HCT116 (cell line): ENCODE measurements at regions not wholly inside any gene's neighbourhood (a gene's known extent, or its start where the extent isn't known, plus 50 kb on each side); places are given as distances from the start of the nearest gene placed in this dataset.

Experiments
- ATAC-seq: fragments of 200-7000 bp; cut with Tn5 transposase; 2 replicates; pipeline ENCODE4 v1.9.1; 2020; ENCODE audit warnings: mild to moderate bottlenecking, moderate library complexity
- BruUV-seq: library from RNA; stranded (reverse); fragments of 400-500 nt; replicated peaks from 2 replicates; lab custom pipeline; 2021; lab: Mats Ljungman, UMichigan
- CTCF ChIA-PET: fragments of 300-600 bp; sonication (Branson Sonifier 250); formaldehyde crosslinking; loops from one replicate; lab custom pipeline; 2021; ENCODE audit warnings: antibody characterized with exemption; lab: Charles Lee
- POLR2A ChIA-PET: fragments of 300-600, 350-600 bp; sonication (Branson Sonifier 250); formaldehyde crosslinking; loops from one replicate; lab custom pipeline; 2021; ENCODE audit warnings: antibody characterized with exemption; lab: Charles Lee
- RAD21 ChIA-PET, 2 experiments: fragments of 300-600 bp; sonication (Branson Sonifier 250); formaldehyde crosslinking; loops; one replicate each; lab custom pipeline; 2023; ENCODE audit warnings: low total read pairs in 2 of 2; ENCODE audit not compliant: uncharacterized antibody in 2 of 2, unreplicated experiment in 2 of 2, low non-redundant PET in 1 of 2; lab: Charles Lee
- DNase-seq: peaks from one replicate; pipeline ENCODE4 v3.0.0-alpha.2; 2010; ENCODE audit warnings: low read depth, low spot score
- H2AFZ ChIP-seq: fragments of 200-600 bp; shearing (Covaris generic), sonication (generic); 2 replicates; pipeline ENCODE4 v1.6.1; 2017; ENCODE audit warnings: low read depth, mixed run types, mixed read lengths, antibody characterized with exemption, low read length; ENCODE audit not compliant: poor library complexity, severe bottlenecking
- H3K27ac ChIP-seq: 2 replicates; pipeline ENCODE4 v1.5.1; 2012; ENCODE audit warnings: low read depth, low read length
- H3K27me3 ChIP-seq: fragments of 200-600 bp; sonication (generic); 2 replicates; pipeline ENCODE4 v1.6.1; 2016; ENCODE audit warnings: mixed run types, low read length, mixed read lengths; ENCODE audit not compliant: insufficient read depth
- H3K36me3 ChIP-seq, 2 experiments: fragments of 200-500 bp in 1 of 2; fragments of 200-600 bp in 1 of 2; sonication (Bioruptor generic) in 1 of 2; sonication (generic) in 1 of 2; 2 replicates each; pipeline versions ENCODE4 v1.5.1 to v1.6.1; 2014 to 2016; ENCODE audit warnings: low read length in 2 of 2, inconsistent platforms in 1 of 2, mixed read lengths in 1 of 2, mixed run types in 1 of 2; ENCODE audit not compliant: insufficient read depth in 2 of 2, control insufficient read depth in 1 of 2
- H3K4me1 ChIP-seq, 2 experiments: fragments of 200-600 bp in 1 of 2; sonication (generic) in 1 of 2; 2 replicates each; pipeline versions ENCODE4 v1.5.1 to v1.6.1; 2012 to 2017; ENCODE audit warnings: low read length in 2 of 2, inconsistent platforms in 1 of 2, mild to moderate bottlenecking in 1 of 2, mixed read lengths in 1 of 2, mixed run types in 1 of 2, moderate library complexity in 1 of 2; ENCODE audit not compliant: insufficient read depth in 2 of 2, control insufficient read depth in 1 of 2
- H3K4me2 ChIP-seq: fragments of 200-600 bp; sonication (generic); 2 replicates; pipeline ENCODE4 v1.6.1; 2017; ENCODE audit warnings: mixed run types, low read length, mixed read lengths
- H3K4me3 ChIP-seq, 2 experiments: fragments of 200-600 bp in 1 of 2; sonication (generic) in 1 of 2; replicated peaks in 1 of 2; 2 replicates each; pipeline ENCODE4 v1.5.1; 2011 to 2016; ENCODE audit warnings: low read length in 2 of 2, control low read depth in 1 of 2, low read depth in 1 of 2, mild to moderate bottlenecking in 1 of 2, mixed read lengths in 1 of 2, mixed run types in 1 of 2
- H3K79me2 ChIP-seq: fragments of 200-600 bp; sonication (generic); 2 replicates; pipeline ENCODE4 v1.6.1; 2017; ENCODE audit warnings: mild to moderate bottlenecking, mixed run types, low read length, moderate library complexity, mixed read lengths; ENCODE audit not compliant: insufficient read depth
- H3K9ac ChIP-seq: fragments of 200-600 bp; sonication (generic); 2 replicates; pipeline ENCODE4 v1.6.1; 2016; ENCODE audit warnings: low read length, mixed read lengths
- H3K9me2 ChIP-seq: fragments of 200-600 bp; sonication (generic), shearing (Covaris generic); 2 replicates; pipeline ENCODE4 v1.6.1; 2017; ENCODE audit warnings: mixed run types, mild to moderate bottlenecking, moderate library complexity; ENCODE audit not compliant: insufficient read depth
- H3K9me3 ChIP-seq, 2 experiments: fragments of 200-500 bp in 1 of 2; fragments of 200-600 bp in 1 of 2; sonication (Bioruptor generic) in 1 of 2; sonication (generic) in 1 of 2; 2 replicates each; pipeline ENCODE4 v1.6.1; 2014 to 2017; ENCODE audit warnings: low read length in 2 of 2, mixed read lengths in 2 of 2, inconsistent platforms in 1 of 2, low read depth in 1 of 2, mild to moderate bottlenecking in 1 of 2, mixed run types in 1 of 2, moderate library complexity in 1 of 2; ENCODE audit not compliant: control insufficient read depth in 1 of 2, insufficient read depth in 1 of 2
- H4K20me1 ChIP-seq: fragments of 200-600 bp; sonication (generic), shearing (Covaris generic); 2 replicates; pipeline ENCODE4 v1.6.1; 2017; ENCODE audit warnings: mixed run types, mild to moderate bottlenecking, moderate library complexity; ENCODE audit not compliant: insufficient read depth
- ATF3 ChIP-seq: IDR thresholded peaks from 2 replicates; pipeline ENCODE4 v1.6.1; 2012
- CBX3 ChIP-seq: IDR thresholded peaks from 2 replicates; pipeline ENCODE4 v1.6.1; 2012; ENCODE audit warnings: low read depth
- CTCF ChIP-seq, 3 experiments: fragments of 200-600 bp in 1 of 3; sonication (generic) in 1 of 3; IDR thresholded peaks in 2 of 3; conservative IDR thresholded peaks in 1 of 3; 2 replicates each; pipeline ENCODE4 v1.5.1; 2012 to 2017; ENCODE audit warnings: low read depth in 2 of 3, low read length in 2 of 3, antibody characterized with exemption in 1 of 3, borderline replicate concordance in 1 of 3, control low read depth in 1 of 3, mild to moderate bottlenecking in 1 of 3, mixed read lengths in 1 of 3, mixed run types in 1 of 3, moderate library complexity in 1 of 3; ENCODE audit not compliant: insufficient read depth in 1 of 3
- ELF1 ChIP-seq: IDR thresholded peaks from 2 replicates; pipeline ENCODE4 v1.6.1; 2012; ENCODE audit warnings: low read depth, borderline replicate concordance
- EZH2 ChIP-seq: fragments of 200-600 bp; sonication (generic); IDR thresholded peaks from 2 replicates; pipeline ENCODE4 v1.6.1; 2017; ENCODE audit warnings: antibody characterized with exemption, mixed run types
- EZH2phosphoT487 ChIP-seq: fragments of 200-600 bp; IDR thresholded peaks from 2 replicates; pipeline ENCODE4 v1.6.1; 2018; ENCODE audit warnings: antibody characterized with exemption, borderline replicate concordance
- POLR2AphosphoS5 ChIP-seq: IDR thresholded peaks from 2 replicates; pipeline ENCODE4 v1.6.1; 2011; ENCODE audit warnings: mild to moderate bottlenecking, low read depth, low read length, moderate library complexity
- RAD21 ChIP-seq: IDR thresholded peaks from 2 replicates; pipeline ENCODE4 v1.6.1; 2012; ENCODE audit warnings: low read depth, mild to moderate bottlenecking
- REST ChIP-seq: IDR thresholded peaks from 2 replicates; pipeline ENCODE4 v1.6.1; 2012; ENCODE audit warnings: low read depth
- SIN3A ChIP-seq: IDR thresholded peaks from 2 replicates; pipeline ENCODE4 v1.6.1; 2012; ENCODE audit warnings: low read depth
- SP1 ChIP-seq: IDR thresholded peaks from 2 replicates; pipeline ENCODE4 v1.6.1; 2012; ENCODE audit warnings: low read depth
- SRF ChIP-seq: IDR thresholded peaks from 2 replicates; pipeline ENCODE4 v1.6.1; 2012; ENCODE audit warnings: low read depth
- TCF7L2 ChIP-seq: IDR thresholded peaks from 2 replicates; pipeline ENCODE4 v1.7.0; 2011; ENCODE audit warnings: borderline replicate concordance, inconsistent platforms; ENCODE audit not compliant: insufficient read depth, insufficient read length; ENCODE audit errors: extremely low read depth
- YY1 ChIP-seq: IDR thresholded peaks from 2 replicates; pipeline ENCODE4 v1.6.1; 2011; ENCODE audit warnings: low read length, low read depth, moderate library complexity, mild to moderate bottlenecking; ENCODE audit not compliant: insufficient replicate concordance; ENCODE audit errors: extremely low read depth
- ZBTB33 ChIP-seq: IDR thresholded peaks from 2 replicates; pipeline ENCODE4 v1.6.1; 2011; ENCODE audit warnings: mild to moderate bottlenecking, low read length, moderate library complexity; ENCODE audit not compliant: insufficient replicate concordance; ENCODE audit errors: extremely low read depth
- ZFX ChIP-seq: fragments of 450-650 bp; IDR thresholded peaks from 2 replicates; pipeline ENCODE4 v1.6.1; 2017
- ZNF274 ChIP-seq: fragments of 200-500 bp; sonication (Bioruptor generic); IDR thresholded peaks from 2 replicates; pipeline ENCODE4 v1.6.1; 2014; ENCODE audit warnings: mild to moderate bottlenecking, low read depth, low read length, inconsistent platforms
- intact Hi-C: fragments of 100-400 bp; cut with micrococcal nuclease; formaldehyde crosslinking; loops from 2 replicates; pipeline ENCODE4 v1.10.0; 2022

GRCh38 chr7:97671571-97671970, 60.3 kb upstream of the TAC1 start (continued):
- no peak for TF ChIP-seq POLR2AphosphoS5

- RAD21 ChIA-PET: no interaction called here
- CTCF ChIA-PET: no interaction called here
- H3K27me3 ChIP-seq: peaks cover 22% of the 10 kb centered on the region
- DNase-seq (no peak), ATAC-seq (no peak)
- POLR2A ChIA-PET: no interaction called here
- H3K79me2 ChIP-seq: no peaks in the 10 kb centered on the region
- H3K36me3 ChIP-seq: no peaks in the 10 kb centered on the region
- no peak overlapping the region for H3K27ac ChIP-seq
- H3K4me2 ChIP-seq: no peak overlapping the region
- no peak overlapping the region for H3K4me3 ChIP-seq
- no peaks in the 10 kb centered on the region for H3K9me2 ChIP-seq
- intact Hi-C loops: no loop called here
- no peak overlapping the region for H3K9ac ChIP-seq
- H3K9me3 ChIP-seq: no peaks in the 10 kb centered on the region
- H3K4me1 ChIP-seq: no peaks in the 10 kb centered on the region
- no peaks in the 10 kb centered on the region for H4K20me1 ChIP-seq
- no peak for TF ChIP-seq EZH2
- TF ChIP-seq ELF1: no peak
- no peak for TF ChIP-seq ZFX
- no peak for TF ChIP-seq SIN3A
- TF ChIP-seq CTCF (IDR thresholded peaks at IDR 0.05 in 2 of 3, conservative IDR thresholded peaks at IDR 0.05 in 1 of 3; ENCODE audit: borderline replicate concordance in 1 of 3, insufficient read depth in 1 of 3, low read depth in 2 of 3, low read length in 2 of 3): no peak
- TF ChIP-seq SRF: no peak
- no peak for TF ChIP-seq SP1
- no peak for TF ChIP-seq TCF7L2
- TF ChIP-seq YY1: no peak
- no peak for TF ChIP-seq ZNF274
- no peak for TF ChIP-seq ATF3
- no peak for TF ChIP-seq RAD21
- TF ChIP-seq EZH2phosphoT487: no peak
- no peak for TF ChIP-seq ZBTB33
- no peak for TF ChIP-seq CBX3
- no peak for TF ChIP-seq REST
- BruUV-seq: no TSS peak
- no peak overlapping the region for H2AFZ ChIP-seq
Observed at GRCh38 chr7:97680622-97681021, 51.3 kb upstream of the TAC1 start.
